ENCODE measurements at regions not wholly inside any gene's neighbourhood (a gene's known extent, or its start where the extent isn't known, plus 50 kb on each side); places are given as distances from the start of the nearest gene placed in this dataset.

DNA sequence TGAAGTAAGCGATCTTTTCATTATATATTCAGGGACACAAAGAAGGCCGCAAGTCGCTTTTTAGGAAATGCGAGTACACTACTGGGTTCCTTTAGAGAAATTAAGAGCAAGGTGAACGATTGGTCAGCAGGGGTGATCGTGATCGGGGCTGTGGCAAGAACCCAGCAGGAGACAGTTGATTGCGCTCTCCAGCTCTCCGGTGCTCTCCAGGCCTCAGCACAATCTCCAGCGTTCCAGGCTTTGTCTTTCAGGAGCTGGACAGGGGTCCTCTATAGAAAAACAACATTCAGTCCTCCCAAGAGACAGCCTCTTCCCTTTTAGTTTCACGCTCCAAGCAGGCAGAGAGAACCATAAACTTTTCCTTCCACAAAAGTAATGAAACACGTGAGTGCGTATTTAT, 170.5 kb upstream of the KLF6 start:
- no peak overlapping the region for H3K27ac ChIP-seq (ENCODE audit: insufficient read depth, low read depth, low read length)
- no peak overlapping the region for H3K9ac ChIP-seq (replicated peaks; ENCODE audit: extremely low read depth, insufficient read depth, low read length)
- no peak overlapping the region for H3K4me2 ChIP-seq (ENCODE audit: insufficient read depth, low read length)
- POLR2A ChIA-PET: no interaction called here
- no peaks in the 10 kb centered on the region for H3K9me3 ChIP-seq (replicated peaks; ENCODE audit: control insufficient read depth, insufficient read depth, low read length)
- intact Hi-C loops (cut with micrococcal nuclease): no loop called here
- dilution Hi-C loops (cut with MboI; ENCODE audit: extremely low pct_ligation_motif_present, low sequenced_read_pairs): no loop called here
- no peak for DNase-seq (ENCODE audit: low read depth, low spot score)
- BruUV-seq (replicated peaks): no TSS peak
- FAIRE-seq: no peak
- H3K36me3 ChIP-seq (ENCODE audit: control insufficient read depth in 2 of 2, extremely low read depth in 1 of 2, insufficient read depth in 2 of 2, low read length in 2 of 2): no peaks in the 10 kb centered on the region
- H2AFZ ChIP-seq (ENCODE audit: low read depth, low read length): no peak overlapping the region
- H3K4me3 ChIP-seq (replicated peaks in 1 of 3; ENCODE audit: insufficient read depth in 1 of 3, low read depth in 1 of 3, low read length in 3 of 3): no peak overlapping the region
- H3K79me2 ChIP-seq (ENCODE audit: control insufficient read depth, insufficient read depth, low read length): no peaks in the 10 kb centered on the region
- H3K9me1 ChIP-seq (replicated peaks; ENCODE audit: control insufficient read depth, extremely low read depth, insufficient read depth, low read length): no peaks in the 10 kb centered on the region
- CTCF ChIA-PET: no interaction called here
- H3K27me3 ChIP-seq (ENCODE audit: control insufficient read depth in 2 of 2, insufficient read depth in 2 of 2, low read length in 2 of 2): no peaks in the 10 kb centered on the region
- no peaks in the 10 kb centered on the region for H4K20me1 ChIP-seq (replicated peaks; ENCODE audit: control insufficient read depth, extremely low read depth, insufficient read depth, low read length)
- no peaks in the 10 kb centered on the region for H3K4me1 ChIP-seq (ENCODE audit: control insufficient read depth, extremely low read depth, insufficient read depth, low read length)
- TF ChIP-seq GATA2 (IDR thresholded peaks at IDR 0.05; ENCODE audit: insufficient read depth, insufficient read length, low read depth, low read length) (no peak), EZH2 (IDR thresholded peaks at IDR 0.05; ENCODE audit: borderline replicate concordance, low read depth, low read length, severe bottlenecking) (no peak), JUN (IDR thresholded peaks at IDR 0.05; ENCODE audit: borderline replicate concordance, insufficient read depth, insufficient read length, low read depth) (no peak), FOS (IDR thresholded peaks at IDR 0.05; ENCODE audit: borderline replicate concordance, insufficient read depth, low read length) (no peak), POLR2AphosphoS5 (IDR thresholded peaks at IDR 0.05; ENCODE audit: insufficient read depth, low read depth, low read length) (no peak), POLR2A (IDR thresholded peaks at IDR 0.05; ENCODE audit: low read depth, low read length) (no peak), MYC (IDR thresholded peaks at IDR 0.05; ENCODE audit: low read depth, low read length) (no peak)
- TF ChIP-seq, protein P1, sequence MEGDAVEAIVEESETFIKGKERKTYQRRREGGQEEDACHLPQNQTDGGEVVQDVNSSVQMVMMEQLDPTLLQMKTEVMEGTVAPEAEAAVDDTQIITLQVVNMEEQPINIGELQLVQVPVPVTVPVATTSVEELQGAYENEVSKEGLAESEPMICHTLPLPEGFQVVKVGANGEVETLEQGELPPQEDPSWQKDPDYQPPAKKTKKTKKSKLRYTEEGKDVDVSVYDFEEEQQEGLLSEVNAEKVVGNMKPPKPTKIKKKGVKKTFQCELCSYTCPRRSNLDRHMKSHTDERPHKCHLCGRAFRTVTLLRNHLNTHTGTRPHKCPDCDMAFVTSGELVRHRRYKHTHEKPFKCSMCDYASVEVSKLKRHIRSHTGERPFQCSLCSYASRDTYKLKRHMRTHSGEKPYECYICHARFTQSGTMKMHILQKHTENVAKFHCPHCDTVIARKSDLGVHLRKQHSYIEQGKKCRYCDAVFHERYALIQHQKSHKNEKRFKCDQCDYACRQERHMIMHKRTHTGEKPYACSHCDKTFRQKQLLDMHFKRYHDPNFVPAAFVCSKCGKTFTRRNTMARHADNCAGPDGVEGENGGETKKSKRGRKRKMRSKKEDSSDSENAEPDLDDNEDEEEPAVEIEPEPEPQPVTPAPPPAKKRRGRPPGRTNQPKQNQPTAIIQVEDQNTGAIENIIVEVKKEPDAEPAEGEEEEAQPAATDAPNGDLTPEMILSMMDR (IDR thresholded peaks at IDR 0.05; ENCODE audit: extremely low read depth in 1 of 2, insufficient read depth in 1 of 2, low read depth in 1 of 2, low read length in 2 of 2): no peak
- TF ChIP-seq, protein P2, sequence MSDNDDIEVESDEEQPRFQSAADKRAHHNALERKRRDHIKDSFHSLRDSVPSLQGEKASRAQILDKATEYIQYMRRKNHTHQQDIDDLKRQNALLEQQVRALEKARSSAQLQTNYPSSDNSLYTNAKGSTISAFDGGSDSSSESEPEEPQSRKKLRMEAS (IDR thresholded peaks at IDR 0.05; ENCODE audit: insufficient read depth, insufficient read length): no peak
